ENCODE measurements at regions not wholly inside any gene's neighbourhood (a gene's known extent, or its start where the extent isn't known, plus 50 kb on each side); places are given as distances from the start of the nearest gene placed in this dataset.

- no peak for DNase-seq (ENCODE audit: low spot score)
- in situ Hi-C loops (cut with MboI; ENCODE audit: low pct_unique_long_range_greater_than_20kb, low sequenced_read_pairs, unreplicated experiment): no loop called here
- TF ChIP-seq CTCF (IDR thresholded peaks at IDR 0.05; ENCODE audit: extremely low read depth, insufficient read depth, missing control alignments): no peak
Observed at GRCh38 chr4:168039593-168039992, 52.7 kb upstream of the ANXA10 start.

Measured in GM13977 (cell line).